EL (cell line): ENCODE measurements at regions not wholly inside any gene's neighbourhood (a gene's known extent, or its start where the extent isn't known, plus 50 kb on each side); places are given as distances from the start of the nearest gene placed in this dataset.
"Not testable (repeated sequence)": the region's sequence is repeated elsewhere in the genome, so short reads cannot be mapped to it uniquely, and the experiment has no call there.

Source experiments
- DNase-seq: peaks from one replicate; pipeline ENCODE4 v3.0.0-alpha.2; 2016

DNA sequence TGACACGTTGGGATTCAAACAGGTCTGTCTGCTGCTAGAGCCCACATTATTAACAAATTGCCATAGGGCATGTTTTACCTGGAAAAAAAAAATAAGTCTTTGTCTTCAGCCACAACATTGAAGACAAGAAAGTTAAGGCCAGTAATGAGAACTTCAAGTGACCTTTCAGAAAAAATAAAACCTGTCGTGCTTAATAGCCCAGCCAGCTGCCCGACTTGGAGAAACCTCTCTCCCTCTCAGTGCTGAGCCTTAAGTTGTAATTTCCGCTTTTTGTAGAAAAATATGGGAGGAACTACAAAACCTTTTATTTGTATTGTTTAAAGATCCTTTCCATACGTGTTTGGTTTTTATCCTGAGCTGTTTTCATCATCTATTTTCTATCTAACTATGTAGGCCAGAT is 454.3 kb upstream of the SLITRK6 start:
- not testable (repeated sequence) for DNase-seq

DNA sequence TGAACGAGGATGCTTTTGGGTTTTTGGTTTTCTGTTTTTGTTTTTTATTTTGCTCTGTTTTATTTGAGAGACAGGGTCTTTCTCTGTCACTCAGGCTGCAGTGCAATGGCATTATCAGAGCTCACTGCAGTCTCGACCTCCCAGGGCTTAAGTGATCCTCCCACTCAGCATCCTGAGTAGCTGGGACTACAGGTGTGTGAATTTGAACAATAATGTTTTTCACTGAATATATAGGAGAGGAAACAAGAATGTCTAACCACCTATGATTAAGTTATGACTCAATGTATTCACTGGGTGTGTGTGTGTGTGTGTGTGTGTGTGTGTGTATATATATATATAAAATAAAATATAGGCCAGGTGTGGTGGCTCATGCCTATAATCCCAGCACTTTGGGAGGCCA is 456.6 kb upstream of the SLITRK6 start:
- not testable (repeated sequence) for DNase-seq

DNA sequence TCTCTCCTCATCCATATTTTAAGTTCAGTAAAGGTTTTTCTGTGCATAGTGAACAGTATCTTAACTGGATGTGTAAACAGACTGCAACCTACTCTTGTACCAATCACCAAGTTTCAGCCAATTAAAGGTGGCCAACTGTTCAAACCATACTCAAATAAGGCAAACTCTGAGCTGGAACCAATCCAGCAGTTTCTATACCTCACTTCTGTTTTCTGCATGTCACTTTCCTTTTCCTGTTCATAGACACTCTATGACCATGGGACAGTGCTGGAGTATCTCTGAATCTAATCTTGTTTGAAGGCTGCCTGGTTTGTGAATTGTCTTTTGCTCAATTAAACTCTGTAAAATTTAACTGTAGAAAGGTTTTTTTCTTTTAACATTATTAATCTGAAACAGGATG is 470.3 kb upstream of the SLITRK6 start:
- DNase-seq = no peak

DNA sequence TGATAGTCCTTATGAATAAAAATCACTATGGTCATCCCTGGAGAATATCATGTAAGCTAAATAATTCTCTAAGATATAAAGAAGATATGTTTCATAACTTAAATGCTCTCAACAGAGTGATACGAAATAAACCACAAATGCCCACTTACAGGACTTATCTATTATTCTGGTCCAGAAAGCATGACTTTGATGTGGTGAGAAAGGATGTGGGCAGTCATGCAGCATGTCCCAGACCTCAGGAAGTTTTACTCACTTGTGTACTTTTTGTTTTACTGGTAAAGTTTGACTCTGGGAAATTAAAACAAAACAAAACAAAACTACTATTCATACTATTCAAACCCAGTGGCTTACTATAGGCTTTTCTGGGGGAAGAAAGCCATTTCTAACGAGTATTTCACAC is 483.2 kb upstream of the SLITRK6 start:
- no peak for DNase-seq

- DNase-seq = no peak
Observed at GRCh38 chr13:86283031-86283430, 483.8 kb upstream of the SLITRK6 start.

GRCh38 chr13:86298725-86299124 is 499.5 kb upstream of the SLITRK6 start:
- no peak for DNase-seq

- no peak for DNase-seq
Observed at GRCh38 chr13:86299128-86299527, 499.9 kb upstream of the SLITRK6 start.

- no peak for DNase-seq
Observed at GRCh38 chr13:86309881-86310280, 510.7 kb upstream of the SLITRK6 start.

DNA sequence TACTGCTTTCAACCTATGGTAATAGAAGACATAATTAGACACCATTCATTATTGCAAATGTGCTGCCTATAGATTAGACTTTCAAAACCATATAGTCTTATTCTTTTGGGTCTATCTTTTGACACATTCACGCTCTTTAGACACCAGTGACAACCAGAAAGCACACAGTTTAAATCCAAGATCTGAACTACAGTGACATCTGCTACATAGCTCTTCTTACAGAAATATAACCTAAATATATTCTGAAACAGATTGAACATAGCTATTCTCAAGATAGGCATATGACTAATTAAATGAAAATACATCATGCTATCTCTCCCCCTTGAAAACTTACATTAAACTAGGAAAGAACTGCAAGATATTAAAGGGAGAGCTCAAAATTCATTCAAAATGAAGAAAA is 514.2 kb upstream of the SLITRK6 start:
- DNase-seq = no peak

DNA sequence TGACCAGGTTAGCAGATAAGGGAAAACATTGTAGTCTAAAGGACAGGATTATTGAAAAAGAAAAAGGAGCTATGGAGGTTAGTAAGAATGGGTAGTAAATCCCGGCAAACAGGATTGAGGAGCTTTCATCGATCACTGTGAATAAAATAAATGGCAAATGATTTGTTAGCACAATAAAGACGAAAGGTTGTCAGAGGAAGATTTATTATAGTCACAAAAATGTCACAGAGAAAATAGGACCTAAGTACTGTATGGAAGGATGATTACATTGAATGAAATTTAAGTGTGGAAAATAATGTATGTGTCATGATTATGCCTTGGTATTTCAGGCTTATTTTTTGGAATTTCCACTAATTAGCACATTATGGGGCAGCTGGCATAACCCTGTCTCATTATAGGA is 519.2 kb upstream of the SLITRK6 start:
- DNase-seq = no peak

- DNase-seq = no peak
Observed at GRCh38 chr13:86324191-86324590, 525.0 kb upstream of the SLITRK6 start.

- DNase-seq = no peak
Observed at GRCh38 chr13:86355301-86355700, 556.1 kb upstream of the SLITRK6 start.

GRCh38 chr13:86357106-86357505 is 557.9 kb upstream of the SLITRK6 start:
- DNase-seq = no peak

DNA sequence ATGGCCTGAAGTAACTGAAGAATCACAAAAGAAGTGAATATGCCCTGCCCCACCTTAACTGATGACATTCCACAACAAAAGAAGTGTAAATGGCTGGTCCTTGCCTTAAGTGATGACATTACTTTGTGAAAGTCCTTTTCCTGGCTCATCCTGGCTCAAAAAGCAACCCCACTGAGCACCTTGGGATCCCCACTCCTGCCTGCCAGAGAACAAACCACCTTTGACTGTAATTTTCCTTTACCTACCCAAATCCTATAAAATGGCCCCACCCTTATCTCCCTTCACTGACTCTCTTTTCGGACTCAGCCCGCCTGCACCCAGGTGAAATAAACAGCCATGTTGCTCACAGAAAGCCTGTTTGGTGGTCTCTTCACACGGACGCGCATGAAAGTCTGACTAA is 564.5 kb upstream of the SLITRK6 start:
- DNase-seq = not testable (repeated sequence)

DNA sequence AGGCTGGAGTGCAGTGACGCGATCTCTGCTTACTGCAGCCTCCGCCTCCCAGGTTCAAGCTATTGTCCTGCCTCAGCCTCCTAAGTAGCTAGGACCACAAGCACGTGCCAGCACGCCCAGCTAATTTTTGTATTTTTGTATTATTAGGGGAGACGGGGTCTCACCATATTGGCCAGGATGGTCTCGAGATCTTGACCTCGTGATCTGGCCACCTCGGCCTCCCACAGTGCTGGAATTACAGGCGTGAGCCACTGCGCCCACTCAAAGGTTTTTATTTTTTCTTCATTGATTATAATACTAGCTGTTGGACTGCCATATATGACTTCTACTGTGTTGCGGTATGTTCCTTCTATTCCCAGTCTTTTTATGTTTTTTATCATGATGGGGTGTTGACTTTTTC is 569.7 kb upstream of the SLITRK6 start:
- no peak for DNase-seq

GRCh38 chr13:86377451-86377850 is 578.2 kb upstream of the SLITRK6 start:
- no peak for DNase-seq

DNA sequence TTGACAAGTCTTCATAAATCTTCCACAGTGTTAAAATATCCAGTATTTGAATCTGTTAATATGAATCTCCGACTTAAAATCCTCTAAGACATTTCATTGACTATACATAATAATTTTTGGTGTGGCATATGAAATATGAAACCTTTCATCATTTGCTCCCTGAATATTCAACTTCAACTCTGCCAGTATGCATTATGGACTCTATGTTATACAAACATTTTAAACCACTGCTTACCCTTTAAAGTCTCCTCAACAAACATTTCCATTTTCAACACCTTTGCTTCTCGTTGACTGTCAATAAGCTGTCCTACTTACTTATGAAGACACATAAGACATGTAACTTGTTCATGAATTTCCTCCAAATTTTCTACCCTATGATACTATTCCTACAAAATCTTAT is 579.4 kb upstream of the SLITRK6 start:
- DNase-seq = no peak

- DNase-seq = no peak
Observed at GRCh38 chr13:86383151-86383550, 583.9 kb upstream of the SLITRK6 start.

DNA sequence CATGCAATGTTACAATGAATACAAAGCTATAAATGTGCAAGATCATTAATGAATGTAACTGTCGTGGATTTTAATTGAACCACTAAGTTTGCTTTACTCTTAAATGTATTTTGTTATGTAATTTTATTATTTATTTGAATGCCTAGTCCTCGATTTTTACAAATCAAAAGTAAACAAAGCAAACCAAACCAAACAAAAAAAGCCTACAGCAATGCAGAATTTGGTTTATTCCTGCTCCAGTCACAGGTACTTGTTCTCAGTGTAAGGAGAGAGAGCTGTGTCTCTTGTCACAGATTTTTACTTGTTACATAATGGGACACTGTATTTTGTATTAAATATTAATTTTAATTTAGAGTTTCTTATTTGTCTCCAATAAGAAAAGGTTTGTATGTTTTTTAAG is 584.3 kb upstream of the SLITRK6 start:
- no peak for DNase-seq

GRCh38 chr13:86397635-86398034 is 598.4 kb upstream of the SLITRK6 start:
- DNase-seq = no peak

- DNase-seq = no peak
Observed at GRCh38 chr13:86399572-86399971, 600.4 kb upstream of the SLITRK6 start.

- DNase-seq = no peak
Observed at GRCh38 chr13:86402500-86402899, 603.3 kb upstream of the SLITRK6 start.

DNA sequence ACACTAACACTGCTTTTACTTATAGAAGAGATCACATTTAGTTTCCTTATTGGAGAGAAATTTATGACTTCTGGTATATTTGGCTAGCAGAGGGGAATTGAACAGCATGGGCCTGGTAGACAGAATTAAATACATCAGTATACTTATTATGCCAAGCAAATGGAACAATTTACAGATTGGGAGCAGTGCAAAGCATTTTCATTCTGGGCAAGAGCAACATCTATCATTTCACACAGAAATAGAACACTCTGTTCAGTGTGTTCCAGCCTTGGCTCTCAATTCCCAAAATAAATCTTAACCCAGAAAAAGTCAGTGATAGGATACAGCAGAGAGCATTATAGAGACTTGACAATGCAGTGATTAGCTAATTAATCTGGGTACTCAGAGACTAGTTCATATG is 604.0 kb upstream of the SLITRK6 start:
- DNase-seq = no peak

DNA sequence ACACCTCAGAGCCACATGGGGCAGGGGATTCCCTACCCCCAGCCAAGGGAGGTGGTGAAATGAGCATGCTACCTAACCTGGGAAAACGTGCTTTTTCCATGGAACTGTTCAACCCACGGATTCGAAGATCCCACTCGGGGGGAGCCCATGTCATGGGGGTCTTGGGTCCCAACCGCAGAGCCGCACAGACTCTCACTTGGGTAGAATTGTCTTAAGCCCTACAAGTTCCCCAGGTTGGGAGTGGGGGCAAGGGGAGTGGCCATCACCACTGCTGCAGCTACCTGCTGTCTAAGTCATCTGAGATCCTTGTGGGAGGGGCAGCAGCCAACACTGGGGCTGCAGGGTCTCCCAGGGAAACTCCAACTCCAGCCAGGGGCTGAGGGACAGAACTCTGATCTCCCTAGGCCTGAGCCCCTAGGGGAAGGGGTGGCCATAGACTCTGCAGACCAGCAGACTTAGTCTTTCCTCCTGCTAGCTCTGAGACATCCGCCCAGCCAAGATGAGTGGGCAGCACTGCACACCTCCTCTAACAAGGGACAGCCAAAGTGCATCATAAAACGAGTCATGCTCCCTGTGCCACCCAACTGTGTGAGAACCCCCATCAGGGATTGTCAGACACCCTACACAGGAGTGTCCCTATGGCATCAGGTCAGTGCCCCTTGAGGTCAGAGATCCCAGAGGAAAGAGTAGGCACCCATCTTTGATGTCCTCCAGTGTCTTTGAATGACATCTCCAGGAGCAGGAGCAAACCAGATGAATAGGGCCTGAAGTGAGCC is 610.4 kb upstream of the SLITRK6 start:
- no peak for DNase-seq

DNA sequence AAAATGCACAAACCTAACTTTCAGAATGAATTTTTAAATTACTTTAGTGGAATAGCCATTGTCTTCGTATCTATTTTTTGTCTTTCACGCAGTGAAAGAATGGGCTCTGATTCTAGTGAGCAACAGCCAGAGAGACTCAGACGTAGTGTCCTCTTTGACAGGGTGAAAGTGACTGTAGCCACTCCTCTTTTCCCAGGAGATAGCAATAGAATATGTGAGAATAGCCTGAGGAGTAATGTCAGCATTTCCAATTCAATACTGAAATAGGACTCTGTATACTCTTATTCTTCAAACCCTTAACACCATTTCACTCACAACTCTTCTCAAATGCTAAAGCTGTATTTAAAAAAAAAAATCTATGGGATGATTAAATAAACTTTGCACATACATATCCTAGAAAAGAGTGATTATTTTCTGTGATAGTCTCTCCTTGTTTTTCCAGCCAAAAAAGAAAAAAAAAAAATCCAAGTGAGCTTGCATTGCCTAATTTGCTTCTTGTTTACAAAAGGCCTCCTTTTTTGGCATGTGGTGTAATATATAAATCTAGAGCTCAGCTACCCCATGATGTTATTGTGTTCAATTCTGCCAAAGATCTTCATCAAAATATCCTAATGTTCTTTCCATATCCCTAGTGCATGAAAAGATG is 626.1 kb upstream of the SLITRK6 start:
- no peak for DNase-seq
